NCI-H146 (cell line): ENCODE measurements at regions not wholly inside any gene's neighbourhood (a gene's known extent, or its start where the extent isn't known, plus 50 kb on each side); places are given as distances from the start of the nearest gene placed in this dataset.
"Not testable (repeated sequence)": the region's sequence is repeated elsewhere in the genome, so short reads cannot be mapped to it uniquely, and the experiment has no call there.

Experiments
- DNase-seq: peaks from one replicate; lab custom pipeline; 2025; lab: John Stamatoyannopoulos, UW

GRCh38 chr4:111399623-111400022, 745.6 kb upstream of the FAM241A start:
- DNase-seq: no peak

DNA sequence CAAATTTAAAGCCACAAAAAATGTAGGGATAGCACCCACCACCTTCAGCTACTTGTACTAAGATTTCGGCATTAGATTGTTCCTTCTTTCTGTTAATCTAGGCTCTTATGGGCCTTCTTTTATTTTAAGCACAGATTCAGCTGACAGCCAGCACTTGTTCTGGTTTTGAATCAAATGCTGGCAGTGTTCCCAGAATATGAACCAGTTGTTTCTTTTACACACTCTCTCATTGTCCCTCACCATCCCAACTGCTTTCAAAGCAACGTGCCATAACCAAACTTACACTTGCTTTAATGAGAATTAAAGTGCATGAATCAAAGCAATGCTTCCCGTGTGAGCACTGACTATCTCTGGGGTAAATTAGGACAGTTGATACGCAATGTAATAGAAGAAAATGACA, 744.5 kb upstream of the FAM241A start:
- no peak for DNase-seq

- DNase-seq: no peak
Measured at GRCh38 chr4:111404673-111405072, 740.6 kb upstream of the FAM241A start.

DNA sequence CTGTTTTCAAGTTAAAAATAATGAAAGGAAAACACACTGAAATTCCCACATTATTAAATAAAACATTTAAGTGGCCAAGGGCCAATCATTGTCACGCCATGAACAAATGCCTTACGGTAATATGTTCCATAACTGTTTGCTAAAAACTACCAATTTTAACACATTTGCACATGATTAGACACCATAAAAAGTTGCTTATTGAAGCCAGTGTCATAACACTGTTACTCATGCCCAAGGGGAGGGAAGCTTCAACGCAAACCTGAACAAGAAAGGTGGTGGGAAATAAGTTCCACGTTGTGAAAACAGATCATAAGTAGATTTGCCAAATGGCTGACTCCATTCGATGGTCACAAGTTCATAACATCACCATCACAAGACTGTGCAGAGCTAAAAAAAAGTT, 739.3 kb upstream of the FAM241A start:
- DNase-seq: no peak

- no peak for DNase-seq
Measured at GRCh38 chr4:111410571-111410970, 734.7 kb upstream of the FAM241A start.

GRCh38 chr4:111417521-111417920, 727.7 kb upstream of the FAM241A start:
- DNase-seq: no peak

DNA sequence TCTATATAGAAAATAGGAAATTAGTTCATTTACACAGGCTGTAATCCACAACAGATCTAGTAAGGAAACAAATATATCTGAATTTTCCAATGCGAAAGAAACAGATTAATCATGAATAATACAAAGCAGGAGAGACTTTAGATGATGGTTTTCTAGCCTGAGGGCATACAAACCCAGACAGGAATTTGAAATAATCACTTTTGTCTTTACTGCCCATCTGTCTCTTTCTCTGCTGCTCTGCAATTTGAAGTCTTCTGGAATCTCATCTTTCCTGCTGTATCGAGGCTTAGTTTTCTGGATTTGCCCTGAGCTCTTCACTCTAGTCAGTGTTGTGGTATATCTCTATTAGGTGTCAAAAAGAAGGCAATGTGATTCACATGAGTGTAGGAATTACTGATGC, 711.8 kb upstream of the FAM241A start:
- no peak for DNase-seq

DNA sequence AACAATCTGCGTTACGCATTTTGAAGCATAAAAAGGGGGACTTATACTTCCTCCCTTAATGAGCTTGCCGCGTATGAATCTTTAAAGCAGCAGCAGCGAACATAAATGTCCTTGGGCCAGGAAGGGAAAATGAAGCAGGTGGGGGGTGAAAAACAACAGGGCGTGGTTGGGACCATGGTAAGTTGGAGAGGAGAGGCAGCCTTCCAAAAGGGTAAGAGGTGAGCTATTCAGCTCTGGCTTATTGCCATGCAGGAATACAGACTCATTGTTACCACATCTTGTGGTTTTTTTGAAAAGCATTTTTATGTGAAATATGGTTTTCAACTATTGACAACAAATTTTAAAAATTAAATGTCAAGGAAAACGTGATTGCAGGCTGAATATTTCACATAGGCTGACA, 710.7 kb upstream of the FAM241A start:
- no peak for DNase-seq

- no peak for DNase-seq
Measured at GRCh38 chr4:111435986-111436744, 709.1 kb upstream of the FAM241A start.

GRCh38 chr4:111441687-111442086, 703.6 kb upstream of the FAM241A start:
- no peak for DNase-seq

DNA sequence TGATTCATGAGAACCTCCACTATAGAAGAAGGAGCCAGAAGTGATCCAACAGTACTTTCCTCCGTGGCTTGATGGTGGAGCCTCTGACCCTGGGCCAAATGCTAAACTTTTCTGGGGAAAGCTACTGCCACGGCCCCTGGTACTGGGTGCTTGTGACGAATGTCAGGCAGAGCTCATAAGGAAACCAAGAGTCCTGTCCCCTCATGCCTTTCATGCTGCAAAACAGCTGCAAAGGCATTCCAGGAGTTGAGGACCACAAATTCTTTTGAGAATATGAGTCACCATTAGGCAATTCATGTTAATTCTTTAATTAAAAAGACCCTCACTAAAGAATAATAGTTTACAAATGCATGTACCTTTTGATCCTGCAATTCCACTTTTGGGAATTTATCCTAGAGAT, 700.4 kb upstream of the FAM241A start:
- not testable (repeated sequence) for DNase-seq

DNA sequence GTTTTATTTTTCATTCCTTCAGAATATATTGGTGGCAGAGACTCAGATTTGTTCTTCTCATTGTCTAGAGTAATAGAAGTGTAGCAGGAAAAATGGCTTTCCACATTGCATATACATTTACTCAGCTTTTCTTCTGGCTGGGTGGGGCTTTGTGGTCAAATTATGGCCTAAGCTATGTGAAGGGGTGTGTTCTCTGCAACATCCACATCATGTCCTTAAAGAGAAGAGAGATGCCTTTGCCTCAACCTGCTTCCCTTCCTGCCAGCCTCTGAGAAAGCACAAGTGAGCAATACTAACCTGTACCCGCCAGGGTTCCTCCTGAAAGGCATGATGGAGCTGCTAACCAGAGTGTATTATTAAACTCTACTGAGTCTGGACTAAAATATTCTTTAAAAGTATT, 695.6 kb upstream of the FAM241A start:
- DNase-seq: no peak

DNA sequence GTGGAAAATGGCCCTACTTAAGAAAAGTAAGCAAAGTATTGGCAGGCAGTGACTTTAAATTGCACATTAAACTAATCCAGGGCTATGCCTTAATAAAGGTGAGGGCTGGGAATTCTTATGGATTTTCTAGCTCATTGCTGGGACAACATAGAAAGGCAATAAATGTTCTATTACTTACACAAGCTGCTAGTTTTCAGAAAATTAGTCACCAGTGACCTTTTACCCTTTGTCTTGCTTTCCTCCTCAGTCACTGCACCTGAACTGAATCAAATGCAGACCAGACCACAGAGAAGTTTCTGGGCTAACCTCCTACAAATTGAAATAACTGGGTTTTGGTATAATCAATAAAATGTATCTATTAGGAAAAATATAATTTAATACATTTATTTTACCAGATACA, 694.4 kb upstream of the FAM241A start:
- DNase-seq: no peak

DNA sequence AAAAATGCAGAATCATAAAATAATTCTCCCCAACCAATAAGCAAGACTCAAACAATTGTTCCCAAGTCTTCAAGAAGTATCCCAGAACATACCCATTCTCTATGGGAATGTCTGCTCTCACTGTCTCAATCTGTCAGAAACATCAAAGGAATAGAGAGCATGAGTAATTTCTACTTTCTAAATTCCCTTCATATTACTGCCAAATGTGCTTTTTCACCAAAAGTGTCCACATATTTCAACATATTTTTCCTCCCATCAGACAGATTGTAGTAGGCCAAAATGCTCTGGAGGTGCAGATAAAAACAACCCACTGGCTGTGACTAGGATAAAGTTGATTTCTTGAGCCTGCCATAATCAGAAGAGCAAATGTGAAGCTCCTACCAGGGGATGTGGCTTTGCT, 692.0 kb upstream of the FAM241A start:
- no peak for DNase-seq

DNA sequence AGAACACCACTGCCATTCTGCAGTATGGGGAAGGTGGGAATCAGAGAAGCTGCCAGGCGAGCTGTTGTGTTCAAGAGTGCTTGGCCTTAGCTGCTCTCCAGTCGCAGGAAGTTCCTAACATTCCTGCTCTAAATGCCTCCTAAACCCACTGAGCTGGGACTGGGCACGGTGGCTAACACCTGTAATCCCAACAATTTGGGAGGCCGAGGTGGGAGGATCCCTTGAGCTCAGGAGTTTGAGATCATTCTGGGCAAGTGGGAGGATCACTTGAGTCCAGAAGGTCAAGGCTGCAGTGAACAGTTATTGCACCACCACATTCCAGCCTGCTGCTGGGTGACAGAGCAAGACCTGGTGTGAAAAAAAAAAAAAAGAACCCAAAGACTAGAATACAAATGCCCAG, 690.3 kb upstream of the FAM241A start:
- no peak for DNase-seq

GRCh38 chr4:111464251-111465045, 680.8 kb upstream of the FAM241A start:
- DNase-seq: no peak

DNA sequence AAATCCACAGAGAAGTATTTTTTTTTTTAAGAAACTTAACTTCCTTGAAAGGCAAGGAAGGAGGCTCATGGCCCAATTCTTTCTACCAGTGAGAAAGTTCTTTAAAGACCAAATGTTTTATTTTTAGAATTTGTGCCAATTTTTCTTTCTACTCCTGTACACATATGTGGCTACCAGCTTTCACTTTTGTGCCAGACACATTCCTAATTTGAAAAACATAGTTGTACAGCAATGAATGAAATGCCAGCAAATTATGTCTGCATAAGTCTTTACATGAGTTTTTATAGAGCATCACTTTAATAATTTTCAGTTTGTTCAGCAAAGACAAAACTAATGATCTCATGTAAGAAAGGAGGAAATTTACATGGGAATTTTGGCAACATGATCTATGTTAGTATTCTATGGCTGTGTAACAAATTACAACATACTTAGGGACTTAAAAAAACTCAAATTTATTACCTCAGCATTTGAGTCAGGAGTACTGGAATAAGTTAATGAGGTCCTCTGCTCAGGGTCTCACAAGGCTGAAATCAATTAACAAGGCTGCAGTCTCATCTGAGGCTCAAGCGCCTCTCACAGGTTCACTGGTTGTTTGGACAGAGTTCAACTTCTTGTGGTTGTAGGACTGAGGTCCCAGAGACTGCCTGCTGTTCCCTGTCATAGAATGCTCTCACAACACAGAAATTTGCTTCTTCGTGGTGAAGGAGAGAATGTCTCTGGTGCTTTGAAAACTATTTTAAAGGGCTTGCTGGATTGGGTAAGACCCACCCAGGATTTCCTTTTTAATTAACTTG, 678.2 kb upstream of the FAM241A start:
- no peak for DNase-seq

DNA sequence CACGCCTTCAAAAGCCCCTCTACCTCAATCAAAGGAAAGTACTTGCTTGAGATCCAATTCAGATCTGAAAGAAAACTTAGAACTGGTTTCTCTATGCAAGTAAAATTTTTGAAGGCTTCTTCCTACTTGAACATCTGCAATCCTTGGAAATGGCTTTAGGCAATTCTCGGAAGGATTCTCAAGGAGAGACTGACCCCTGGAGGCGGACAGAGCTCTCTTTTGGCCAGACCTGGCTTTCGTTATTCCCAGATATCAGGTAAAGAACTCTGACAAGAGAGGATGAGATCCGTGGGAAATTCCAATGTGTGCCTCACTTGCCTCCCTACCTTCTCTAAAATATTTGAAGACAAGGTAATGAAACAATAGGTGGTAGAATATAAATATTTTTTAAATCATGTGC, 670.3 kb upstream of the FAM241A start:
- no peak for DNase-seq

GRCh38 chr4:111475666-111476065, 669.6 kb upstream of the FAM241A start:
- DNase-seq: no peak

- no peak for DNase-seq
Measured at GRCh38 chr4:111480510-111480909, 664.7 kb upstream of the FAM241A start.

GRCh38 chr4:111483375-111484169, 661.7 kb upstream of the FAM241A start:
- no peak for DNase-seq

GRCh38 chr4:111492496-111492895, 652.8 kb upstream of the FAM241A start:
- no peak for DNase-seq
